Endothelial cell of umbilical vein (primary cell): ENCODE measurements at regions not wholly inside any gene's neighbourhood (a gene's known extent, or its start where the extent isn't known, plus 50 kb on each side); places are given as distances from the start of the nearest gene placed in this dataset.

Source experiments
- BruUV-seq: library from RNA; stranded (reverse); fragments of 400-500 nt; replicated peaks from 2 replicates; lab custom pipeline; 2021; lab: Mats Ljungman, UMichigan
- CTCF ChIA-PET: fragments of 300-600, 350-600 bp; sonication (Branson Sonifier 250); formaldehyde crosslinking; loops from one replicate; lab custom pipeline; 2021; ENCODE audit warnings: antibody characterized with exemption, inconsistent platforms; lab: Charles Lee
- POLR2A ChIA-PET: fragments of 300-600, 350-600 bp; sonication (Branson Sonifier 250); formaldehyde crosslinking; loops from one replicate; lab custom pipeline; 2021; ENCODE audit warnings: antibody characterized with exemption, inconsistent platforms; lab: Charles Lee
- DNase-seq: peaks from one replicate; pipeline ENCODE4 v3.0.0-alpha.2; 2011; ENCODE audit warnings: low read depth, low spot score
- FAIRE-seq: peaks from 2 replicates; lab custom pipeline; 2011; peaks lifted over from hg19 to GRCh38; lab: Jason Lieb, UNC
- H2AFZ ChIP-seq: 2 replicates; pipeline ENCODE4 v1.6.0; 2012; ENCODE audit warnings: low read depth, low read length, control low read depth, inconsistent platforms
- H3K27ac ChIP-seq: 2 replicates; pipeline ENCODE4 v1.5.1; 2011; ENCODE audit warnings: low read depth, mild to moderate bottlenecking, control low read depth, low read length, moderate library complexity; ENCODE audit not compliant: insufficient read depth
- H3K27me3 ChIP-seq, 2 experiments: 2 replicates each; pipeline versions ENCODE4 v1.6.0 to v1.6.1; 2011; ENCODE audit warnings: low read length in 2 of 2, mixed read lengths in 1 of 2; ENCODE audit not compliant: control insufficient read depth in 2 of 2, insufficient read depth in 2 of 2
- H3K36me3 ChIP-seq, 2 experiments: 2 replicates in 1 of 2; 3 replicates in 1 of 2; pipeline ENCODE4 v1.5.1; 2011; ENCODE audit warnings: low read length in 2 of 2, mild to moderate bottlenecking in 1 of 2, moderate library complexity in 1 of 2; ENCODE audit not compliant: control insufficient read depth in 2 of 2, insufficient read depth in 2 of 2; ENCODE audit errors: extremely low read depth in 1 of 2
- H3K4me1 ChIP-seq: 3 replicates; pipeline ENCODE4 v1.5.1; 2011; ENCODE audit warnings: mild to moderate bottlenecking, low read length; ENCODE audit not compliant: control insufficient read depth, insufficient read depth; ENCODE audit errors: extremely low read depth
- H3K4me2 ChIP-seq: 2 replicates; pipeline ENCODE4 v1.6.1; 2011; ENCODE audit warnings: low read length, control low read depth, mixed read lengths; ENCODE audit not compliant: insufficient read depth
- H3K4me3 ChIP-seq, 3 experiments: fragments of 200-600 bp in 1 of 3; sonication (generic), shearing (Covaris generic) in 1 of 3; replicated peaks in 1 of 3; 2 replicates each; pipeline ENCODE4 v1.5.1; 2011 to 2016; ENCODE audit warnings: control low read depth in 3 of 3, low read length in 3 of 3, mild to moderate bottlenecking in 2 of 3, inconsistent platforms in 1 of 3, low read depth in 1 of 3, moderate library complexity in 1 of 3; ENCODE audit not compliant: insufficient read depth in 1 of 3
- H3K79me2 ChIP-seq: 2 replicates; pipeline ENCODE4 v1.6.0; 2012; ENCODE audit warnings: low read length, inconsistent platforms; ENCODE audit not compliant: control insufficient read depth, insufficient read depth
- H3K9ac ChIP-seq: replicated peaks from 2 replicates; pipeline ENCODE3; 2011; ENCODE audit warnings: low read length, control low read depth; ENCODE audit not compliant: insufficient read depth; ENCODE audit errors: extremely low read depth
- H3K9me1 ChIP-seq: replicated peaks from 3 replicates; pipeline ENCODE4 v1.6.0; 2011; ENCODE audit warnings: mild to moderate bottlenecking, low read length; ENCODE audit not compliant: control insufficient read depth, insufficient read depth; ENCODE audit errors: extremely low read depth
- H3K9me3 ChIP-seq: replicated peaks from 2 replicates; pipeline ENCODE4 v1.5.1; 2012; ENCODE audit warnings: low read length, inconsistent platforms; ENCODE audit not compliant: control insufficient read depth, insufficient read depth
- H4K20me1 ChIP-seq: replicated peaks from 2 replicates; pipeline ENCODE3; 2011; ENCODE audit warnings: mild to moderate bottlenecking, low read length; ENCODE audit not compliant: control insufficient read depth, insufficient read depth; ENCODE audit errors: extremely low read depth
- CTCF ChIP-seq, 2 donors: IDR thresholded peaks; 1 replicate in 1 of 2; 2 replicates in 1 of 2; pipeline ENCODE4 v1.5.1; 2011; ENCODE audit warnings: low read length in 2 of 2, mild to moderate bottlenecking in 2 of 2, moderate library complexity in 2 of 2, control low read depth in 1 of 2, inconsistent platforms in 1 of 2, low read depth in 1 of 2; ENCODE audit not compliant: insufficient read depth in 1 of 2; ENCODE audit errors: extremely low read depth in 1 of 2
- EZH2 ChIP-seq: IDR thresholded peaks from 2 replicates; pipeline ENCODE4 v1.6.1; 2012; ENCODE audit warnings: borderline replicate concordance, low read depth, mild to moderate bottlenecking, moderate library complexity, low read length, inconsistent platforms; ENCODE audit not compliant: severe bottlenecking
- FOS ChIP-seq: IDR thresholded peaks from 2 replicates; pipeline ENCODE4 v1.6.1; 2011; ENCODE audit warnings: mild to moderate bottlenecking, low read length, moderate library complexity, borderline replicate concordance; ENCODE audit not compliant: insufficient read depth
- GATA2 ChIP-seq: IDR thresholded peaks from 2 replicates; pipeline ENCODE4 v1.7.0; 2011; ENCODE audit warnings: low read depth, mild to moderate bottlenecking, moderate library complexity, mixed read lengths, low read length; ENCODE audit not compliant: insufficient read length, insufficient read depth
- JUN ChIP-seq: IDR thresholded peaks from 2 replicates; pipeline ENCODE4 v1.6.1; 2011; ENCODE audit warnings: borderline replicate concordance, low read depth; ENCODE audit not compliant: insufficient read length, insufficient read depth
- MAX ChIP-seq: IDR thresholded peaks from 2 replicates; pipeline ENCODE4 v1.6.1; 2011; ENCODE audit not compliant: insufficient read depth, insufficient read length
- MYC ChIP-seq: IDR thresholded peaks from one replicate; pipeline ENCODE4 v1.6.1; 2011; ENCODE audit warnings: mild to moderate bottlenecking, low read depth, low read length
- POLR2A ChIP-seq: IDR thresholded peaks from 2 replicates; pipeline ENCODE4 v1.6.1; 2012; ENCODE audit warnings: low read depth, mild to moderate bottlenecking, control low read depth, low read length
- POLR2AphosphoS5 ChIP-seq: IDR thresholded peaks from 2 replicates; pipeline ENCODE4 v1.6.1; 2012; ENCODE audit warnings: low read depth, mild to moderate bottlenecking, control low read depth, low read length, moderate library complexity; ENCODE audit not compliant: insufficient read depth
- dilution Hi-C: fragments of 300-500 bp; cut with MboI; formaldehyde crosslinking; loops from one replicate; pipeline ENCODE4 v1.15.0; 2019; ENCODE audit warnings: low sequenced_read_pairs; ENCODE audit not compliant: extremely low pct_ligation_motif_present
- intact Hi-C: fragments of 100-400 bp; cut with micrococcal nuclease; formaldehyde crosslinking; loops from one replicate; pipeline ENCODE4 v1.10.0; 2022

DNA sequence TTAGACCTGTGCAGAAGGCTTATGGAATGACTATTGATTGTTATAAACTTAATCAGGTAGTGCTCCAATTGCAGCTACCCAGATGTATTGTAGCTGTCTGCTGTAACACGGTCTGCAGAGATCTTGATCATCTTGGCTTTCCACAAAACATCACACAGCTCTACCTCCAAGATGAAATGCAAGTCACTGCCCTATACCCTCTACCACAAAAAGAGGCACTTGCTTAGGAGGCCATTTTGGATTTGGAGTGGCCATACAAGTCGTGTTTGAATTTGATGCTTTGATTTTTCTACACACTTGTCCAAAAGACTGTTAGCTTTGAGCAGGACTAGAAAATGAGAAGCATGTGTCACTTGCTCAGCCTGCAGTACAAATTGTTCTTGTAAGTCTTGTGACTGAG is 377.2 kb downstream of the TNS3 start:
- dilution Hi-C loops, result no loop called here
- DNase-seq (no peak), FAIRE-seq (no peak)
- Histone ChIP-seq H4K20me1 (no peaks in the 10 kb centered on the region), H2AFZ (no peak overlapping the region), H3K4me2 (no peak overlapping the region), H3K36me3 (no peaks in the 10 kb centered on the region), H3K9me3 (no peaks in the 10 kb centered on the region), H3K9me1 (no peaks in the 10 kb centered on the region), H3K79me2 (no peaks in the 10 kb centered on the region), H3K27me3 (peaks cover 2 to 10% of the 10 kb centered on the region in 2 experiments), H3K4me1 (no peaks in the 10 kb centered on the region), H3K9ac (no peak overlapping the region), H3K4me3 (no peak overlapping the region), H3K27ac (no peak overlapping the region)
- TF ChIP-seq MYC, result no peak
- no peak for TF ChIP-seq JUN
- TF ChIP-seq POLR2AphosphoS5, result no peak
- no peak for TF ChIP-seq CTCF (IDR thresholded peaks at IDR 0.05; ENCODE audit: extremely low read depth in 1 of 2, insufficient read depth in 1 of 2, low read depth in 1 of 2, low read length in 2 of 2)
- no peak for TF ChIP-seq EZH2
- TF ChIP-seq POLR2A, result no peak
- no peak for TF ChIP-seq MAX
- no peak for TF ChIP-seq FOS
- no peak for TF ChIP-seq GATA2
- CTCF ChIA-PET, result no interaction called here
- POLR2A ChIA-PET, result no interaction called here
- BruUV-seq, result no TSS peak
- intact Hi-C loops, result no loop called here
